ENCODE measurements at regions not wholly inside any gene's neighbourhood (a gene's known extent, or its start where the extent isn't known, plus 50 kb on each side); places are given as distances from the start of the nearest gene placed in this dataset.

DNA sequence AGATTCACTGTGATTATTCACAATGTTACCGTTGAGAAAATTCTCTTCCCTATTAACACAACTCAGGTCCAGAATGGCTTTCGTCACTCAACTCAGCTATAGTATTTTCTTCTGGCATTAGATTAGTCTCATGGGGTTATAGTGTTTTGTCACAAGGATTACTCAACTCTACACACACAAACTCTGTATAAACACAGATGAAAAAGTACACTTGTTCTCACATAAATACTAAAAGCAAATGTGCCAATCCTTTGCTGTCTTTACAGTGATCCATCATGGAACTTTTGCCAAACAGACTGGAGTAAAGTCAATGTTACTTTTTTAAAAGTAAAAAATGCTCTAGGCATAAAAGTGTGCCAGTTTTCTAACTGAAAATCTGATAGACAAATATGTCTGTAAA is 267.6 kb downstream of the RBM43 start:
- Mint-ChIP-seq H3K27ac (no peak overlapping the region), H3K27me3 (no peaks in the 10 kb centered on the region), H3K4me3 (no peak overlapping the region), H3K4me1 (no peaks in the 10 kb centered on the region), H3K36me3 (ENCODE audit: low read depth) (no peaks in the 10 kb centered on the region), H3K9me3 (peaks cover 3% of the 10 kb centered on the region)
- ChIA-PET POLR2A (no interaction called here), CTCF (no interaction called here)
- DNase-seq: no peak

DNA sequence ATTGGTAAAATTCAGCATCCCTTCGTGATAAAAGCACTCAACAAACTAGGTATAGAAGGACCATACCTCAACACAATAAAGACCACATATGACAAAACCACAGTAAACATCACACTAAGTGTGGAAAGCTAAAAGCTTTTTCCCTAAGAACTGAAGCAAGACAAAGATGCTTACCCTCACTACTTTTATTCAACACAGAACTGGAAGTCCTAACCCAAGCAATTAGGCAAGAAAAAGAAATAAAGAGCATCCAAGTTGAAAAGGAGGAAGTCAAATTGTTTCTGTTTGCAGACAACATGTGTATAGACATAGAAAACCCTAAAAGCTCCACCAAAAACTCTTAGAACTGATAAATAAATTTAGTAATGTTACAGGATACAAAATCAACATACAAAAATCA is 271.7 kb downstream of the RBM43 start:
- no peak overlapping the region for H3K4me3 Mint-ChIP-seq
- H3K36me3 Mint-ChIP-seq (ENCODE audit: low read depth): no peaks in the 10 kb centered on the region
- ChIA-PET CTCF (no interaction called here), POLR2A (no interaction called here)
- peaks cover 9% of the 10 kb centered on the region for H3K9me3 Mint-ChIP-seq
- H3K27ac Mint-ChIP-seq: no peak overlapping the region
- no peaks in the 10 kb centered on the region for H3K27me3 Mint-ChIP-seq
- no peaks in the 10 kb centered on the region for H3K4me1 Mint-ChIP-seq
- no peak for DNase-seq

DNA sequence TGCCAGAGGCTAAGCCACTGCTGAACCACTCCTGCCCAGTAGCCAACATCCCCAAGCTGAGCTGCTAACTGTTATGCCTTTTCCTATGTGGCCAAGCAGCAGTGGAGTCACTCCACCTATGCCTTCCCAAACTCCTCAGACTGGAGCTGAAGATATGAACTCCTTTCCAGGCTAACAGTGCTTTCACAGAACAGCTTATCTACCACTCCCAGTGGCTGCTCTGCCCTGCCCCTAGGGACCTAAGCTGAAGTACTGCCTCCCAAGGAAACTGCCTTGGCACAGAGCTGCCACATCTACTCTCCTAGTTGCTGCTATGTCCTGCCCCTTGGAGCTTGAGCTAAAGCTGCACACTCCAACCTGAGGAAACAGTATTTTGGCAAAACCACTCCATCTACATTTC is 275.9 kb downstream of the RBM43 start:
- no peak for DNase-seq
- Mint-ChIP-seq H3K4me1 (no peaks in the 10 kb centered on the region), H3K9me3 (peaks cover 6% of the 10 kb centered on the region), H3K4me3 (no peak overlapping the region), H3K27ac (no peak overlapping the region), H3K27me3 (peaks cover 3% of the 10 kb centered on the region), H3K36me3 (ENCODE audit: low read depth) (no peaks in the 10 kb centered on the region)
- POLR2A ChIA-PET: no interaction called here
- CTCF ChIA-PET: no interaction called here

DNA sequence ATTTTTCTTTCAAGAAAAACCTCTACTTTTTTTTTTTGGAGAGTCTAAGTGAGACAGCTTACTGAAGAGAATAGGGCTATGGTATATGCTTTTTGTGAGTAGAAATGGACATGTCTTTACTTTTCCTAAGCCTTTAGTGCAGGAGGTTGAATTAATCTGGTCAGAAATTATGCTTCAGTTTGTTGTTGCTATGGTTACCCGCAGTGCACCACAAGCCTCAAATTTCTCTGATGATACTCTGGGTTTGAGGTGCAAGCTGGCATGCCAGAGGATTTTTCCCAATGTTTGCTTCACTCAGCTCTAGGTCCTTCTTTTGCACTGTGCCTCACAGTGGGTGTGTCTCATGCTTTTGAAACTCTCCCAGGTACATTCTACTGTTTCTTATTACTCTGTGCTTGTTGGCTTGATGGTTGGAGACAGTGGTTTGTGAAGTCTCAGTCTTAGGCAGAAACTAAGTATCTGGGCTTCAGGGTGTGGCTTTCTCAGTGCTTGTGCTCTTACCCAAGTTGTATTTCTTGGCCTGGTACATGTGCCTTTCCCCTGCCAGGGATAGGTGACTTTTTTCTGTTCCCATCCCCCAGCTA is 278.3 kb downstream of the RBM43 start:
- ChIA-PET CTCF (no interaction called here), POLR2A (no interaction called here)

DNA sequence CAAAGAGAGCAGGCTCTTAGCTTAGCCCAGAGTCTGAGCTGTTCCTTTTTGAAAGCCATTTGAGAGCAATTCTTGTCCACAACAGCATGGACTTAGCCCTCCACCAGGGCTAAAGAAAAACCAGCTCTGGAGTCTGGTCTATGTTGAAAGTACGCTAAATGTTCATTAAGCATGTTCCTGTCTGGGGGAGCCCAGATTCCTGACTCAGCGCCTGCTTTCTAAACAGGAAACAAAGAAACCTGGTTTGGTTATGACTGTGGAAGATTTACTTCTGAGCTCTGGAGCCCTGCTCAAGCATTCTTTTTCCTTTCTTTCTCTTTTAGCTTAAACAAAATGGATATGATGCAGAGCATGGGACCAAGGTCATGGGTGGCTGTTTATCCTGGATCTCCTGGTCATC is 279.8 kb downstream of the RBM43 start:
- H3K4me3 Mint-ChIP-seq: no peak overlapping the region
- peaks cover under 1% of the 10 kb centered on the region for H3K9me3 Mint-ChIP-seq
- ChIA-PET CTCF (no interaction called here), POLR2A (no interaction called here)
- no peak overlapping the region for H3K27ac Mint-ChIP-seq
- no peak for DNase-seq
- no peaks in the 10 kb centered on the region for H3K36me3 Mint-ChIP-seq (ENCODE audit: low read depth)
- H3K27me3 Mint-ChIP-seq: peaks cover 3% of the 10 kb centered on the region
- no peaks in the 10 kb centered on the region for H3K4me1 Mint-ChIP-seq

More for the DNA sequence above, 278.3 kb downstream of the RBM43 start:
- no peaks in the 10 kb centered on the region for H3K36me3 Mint-ChIP-seq (ENCODE audit: low read depth)
- H3K27ac Mint-ChIP-seq: no peak overlapping the region
- no peak overlapping the region for H3K4me3 Mint-ChIP-seq
- no peak for DNase-seq
- peaks cover 3% of the 10 kb centered on the region for H3K27me3 Mint-ChIP-seq
- no peaks in the 10 kb centered on the region for H3K4me1 Mint-ChIP-seq
- peaks cover 6% of the 10 kb centered on the region for H3K9me3 Mint-ChIP-seq

DNA sequence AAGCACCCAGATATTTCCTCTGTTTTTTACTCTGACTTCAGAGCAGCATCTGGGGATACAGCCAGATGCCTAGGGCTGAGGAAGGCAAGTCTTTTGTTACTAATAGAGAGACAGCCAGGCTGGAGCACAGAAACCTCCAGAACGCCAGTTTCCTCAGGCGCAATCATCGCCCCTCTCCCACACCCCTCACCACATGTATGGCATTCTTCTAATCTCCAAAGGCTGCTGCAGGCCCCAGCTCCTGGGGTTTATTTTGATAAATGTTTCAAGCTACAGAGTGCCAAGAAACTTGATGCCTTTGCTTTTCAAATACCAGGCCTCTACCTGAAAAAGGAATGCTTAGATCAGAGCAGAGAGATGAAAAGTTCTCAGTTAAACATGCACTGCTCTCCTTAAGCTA is 283.6 kb downstream of the RBM43 start:
- Mint-ChIP-seq H3K36me3 (ENCODE audit: low read depth) (no peaks in the 10 kb centered on the region), H3K4me1 (no peaks in the 10 kb centered on the region), H3K4me3 (no peak overlapping the region), H3K27ac (no peak overlapping the region), H3K27me3 (peaks cover 3% of the 10 kb centered on the region), H3K9me3 (no peaks in the 10 kb centered on the region)
- CTCF ChIA-PET: no interaction called here
- DNase-seq: no peak
- POLR2A ChIA-PET: no interaction called here

DNA sequence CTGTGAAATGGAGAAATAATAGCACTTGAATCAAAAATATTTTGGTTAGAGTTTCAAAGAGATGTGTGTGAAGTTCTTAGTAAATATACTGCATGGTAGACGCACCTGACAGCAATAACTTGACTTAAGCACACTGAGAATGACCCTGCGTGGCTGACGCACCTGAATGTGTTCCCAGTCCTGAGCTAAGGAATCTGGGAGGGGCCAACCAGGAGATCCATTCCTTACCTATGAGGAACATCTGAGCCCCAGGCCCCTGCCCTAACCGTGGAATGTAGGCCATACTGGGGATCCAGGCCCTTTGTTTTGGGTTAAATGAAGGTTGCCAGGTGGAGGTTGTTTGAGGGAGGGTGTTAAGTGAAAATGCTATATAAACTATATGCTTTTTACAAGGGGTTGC is 284.4 kb downstream of the RBM43 start:
- Mint-ChIP-seq H3K9me3 (no peaks in the 10 kb centered on the region), H3K27me3 (peaks cover 3% of the 10 kb centered on the region), H3K4me3 (no peak overlapping the region), H3K36me3 (ENCODE audit: low read depth) (no peaks in the 10 kb centered on the region), H3K4me1 (no peaks in the 10 kb centered on the region), H3K27ac (no peak overlapping the region)
- DNase-seq: no peak
- CTCF ChIA-PET: no interaction called here
- POLR2A ChIA-PET: no interaction called here

DNA sequence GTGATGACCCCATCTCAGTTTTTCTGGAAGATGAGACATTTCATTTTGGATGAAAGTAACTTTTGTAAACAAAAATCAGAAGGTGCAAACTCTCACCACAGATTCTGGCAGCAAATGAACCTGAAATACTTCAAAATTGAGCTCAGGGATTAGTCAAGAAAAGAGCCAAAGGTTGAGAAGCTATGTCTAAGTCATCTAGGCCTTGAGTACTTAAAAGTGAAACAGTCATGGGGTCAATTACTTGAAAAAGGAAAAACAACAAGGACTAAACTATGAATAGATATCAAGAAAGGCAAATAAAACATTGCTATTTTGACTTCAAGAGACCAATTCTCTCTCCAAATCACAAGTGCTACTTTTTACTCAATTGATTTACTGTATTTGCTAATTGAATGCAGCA is 285.1 kb downstream of the RBM43 start:
- Mint-ChIP-seq H3K4me3 (no peak overlapping the region), H3K36me3 (ENCODE audit: low read depth) (no peaks in the 10 kb centered on the region), H3K27me3 (peaks cover 3% of the 10 kb centered on the region), H3K27ac (no peak overlapping the region), H3K9me3 (no peaks in the 10 kb centered on the region), H3K4me1 (no peaks in the 10 kb centered on the region)
- POLR2A ChIA-PET: no interaction called here
- CTCF ChIA-PET: no interaction called here
- no peak for DNase-seq

DNA sequence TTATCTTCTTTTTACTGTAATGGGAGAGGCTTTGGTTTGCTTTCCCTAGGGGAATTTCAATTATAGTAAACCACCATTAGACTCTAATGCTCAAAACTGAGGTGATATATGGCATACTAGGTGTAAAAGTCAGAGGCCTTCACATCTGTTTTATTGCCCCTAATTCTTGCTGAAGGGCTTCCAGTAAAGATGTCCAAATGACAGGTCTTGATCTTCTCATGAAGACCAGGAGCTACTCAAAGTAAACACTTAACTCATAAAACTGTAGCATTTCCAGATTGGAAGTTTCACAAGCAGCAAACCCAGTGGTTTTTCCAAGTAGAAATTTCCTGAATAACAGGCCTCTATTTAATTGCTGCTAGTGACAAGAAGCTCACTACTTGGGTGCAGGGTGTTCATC is 286.8 kb downstream of the RBM43 start:
- ChIA-PET POLR2A (no interaction called here), CTCF (interaction anchor here (0.6 kb wide), 1 partner anchor 1044 kb away, joined by 3 read pairs; no protein-coding TSS in a partner anchor)
- Mint-ChIP-seq H3K4me1 (no peaks in the 10 kb centered on the region), H3K36me3 (ENCODE audit: low read depth) (no peaks in the 10 kb centered on the region), H3K9me3 (no peaks in the 10 kb centered on the region), H3K27me3 (peaks cover 2% of the 10 kb centered on the region), H3K27ac (no peak overlapping the region), H3K4me3 (no peak overlapping the region)
- DNase-seq: no peak

DNA sequence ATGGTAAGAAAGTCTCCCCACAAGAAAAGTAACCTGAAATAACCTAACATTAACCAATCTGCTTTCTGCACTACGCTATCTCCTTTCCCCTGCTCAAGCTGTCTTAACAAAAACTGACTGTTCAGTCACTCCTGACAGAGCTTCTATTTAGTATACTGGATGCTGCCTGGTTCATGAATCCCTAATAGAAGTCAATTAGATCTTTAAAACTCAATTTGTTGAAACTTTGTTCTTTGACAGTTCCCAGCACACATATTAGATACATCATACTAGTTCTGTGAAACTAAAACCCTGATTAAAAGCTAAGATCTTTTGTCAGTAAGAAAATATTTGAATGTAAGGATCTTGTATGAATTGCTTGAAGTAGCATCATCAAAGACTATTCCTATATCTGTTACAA is 287.4 kb downstream of the RBM43 start:
- peaks cover 2% of the 10 kb centered on the region for H3K27me3 Mint-ChIP-seq
- DNase-seq: no peak

DNA sequence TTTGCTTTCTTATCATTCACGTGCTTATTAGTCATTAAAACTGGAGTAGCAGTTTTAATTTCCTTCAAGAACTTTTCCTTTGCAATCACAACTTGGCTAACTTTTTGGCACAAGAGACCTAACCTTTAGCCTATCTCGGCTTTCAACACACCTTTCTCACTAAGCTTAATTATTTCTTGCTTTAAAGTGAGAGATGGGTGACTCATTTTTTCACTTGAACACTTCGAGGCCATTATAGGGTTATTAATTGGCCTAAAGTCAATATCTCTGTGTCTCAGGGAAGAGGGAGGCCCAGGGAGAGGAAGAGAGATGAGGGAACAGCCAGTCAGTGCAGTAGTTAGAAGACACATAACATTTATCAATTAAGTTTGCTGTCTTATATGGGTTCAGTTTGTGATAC is 289.8 kb downstream of the RBM43 start:
- POLR2A ChIA-PET: no interaction called here
- DNase-seq: no peak
- CTCF ChIA-PET: interaction anchor here (0.6 kb wide), 1 partner anchor 719 kb away, joined by 3 read pairs; no protein-coding TSS in a partner anchor
- no peak overlapping the region for H3K27ac Mint-ChIP-seq
- no peaks in the 10 kb centered on the region for H3K36me3 Mint-ChIP-seq (ENCODE audit: low read depth)
- H3K9me3 Mint-ChIP-seq: no peaks in the 10 kb centered on the region
- H3K27me3 Mint-ChIP-seq: peaks cover 2% of the 10 kb centered on the region
- no peaks in the 10 kb centered on the region for H3K4me1 Mint-ChIP-seq
- no peak overlapping the region for H3K4me3 Mint-ChIP-seq

More for the DNA sequence above, 287.4 kb downstream of the RBM43 start:
- Mint-ChIP-seq H3K36me3 (ENCODE audit: low read depth) (no peaks in the 10 kb centered on the region), H3K4me3 (no peak overlapping the region), H3K4me1 (no peaks in the 10 kb centered on the region), H3K27ac (no peak overlapping the region), H3K9me3 (no peaks in the 10 kb centered on the region)
- ChIA-PET CTCF (interaction anchor here (0.6 kb wide), 1 partner anchor 1045 kb away, joined by 3 read pairs; no protein-coding TSS in a partner anchor), POLR2A (no interaction called here)

DNA sequence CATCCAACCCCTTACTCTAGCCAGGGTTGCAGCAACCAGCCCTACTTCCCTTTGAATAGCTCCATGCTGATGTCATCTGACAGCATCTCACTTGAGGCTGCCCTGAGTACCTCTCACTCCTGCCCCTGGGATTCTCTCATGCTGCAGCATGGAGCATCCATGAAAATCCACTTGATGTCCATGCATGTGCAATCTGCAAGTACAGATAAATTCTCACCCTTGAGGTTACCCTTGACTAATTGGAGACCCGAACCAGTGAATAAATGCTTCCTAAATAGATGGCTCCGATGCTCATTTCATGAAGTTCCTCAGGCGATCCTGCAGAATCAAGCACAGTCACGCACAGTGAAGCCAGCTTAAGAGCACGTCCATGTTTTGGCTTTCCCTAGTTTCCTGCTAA is 298.3 kb downstream of the RBM43 start:
- Mint-ChIP-seq H3K27ac (no peak overlapping the region), H3K27me3 (no peaks in the 10 kb centered on the region), H3K36me3 (ENCODE audit: low read depth) (no peaks in the 10 kb centered on the region), H3K4me3 (no peak overlapping the region), H3K9me3 (peaks cover 2% of the 10 kb centered on the region), H3K4me1 (no peaks in the 10 kb centered on the region)
- no peak for DNase-seq
- ChIA-PET CTCF (no interaction called here), POLR2A (no interaction called here)

DNA sequence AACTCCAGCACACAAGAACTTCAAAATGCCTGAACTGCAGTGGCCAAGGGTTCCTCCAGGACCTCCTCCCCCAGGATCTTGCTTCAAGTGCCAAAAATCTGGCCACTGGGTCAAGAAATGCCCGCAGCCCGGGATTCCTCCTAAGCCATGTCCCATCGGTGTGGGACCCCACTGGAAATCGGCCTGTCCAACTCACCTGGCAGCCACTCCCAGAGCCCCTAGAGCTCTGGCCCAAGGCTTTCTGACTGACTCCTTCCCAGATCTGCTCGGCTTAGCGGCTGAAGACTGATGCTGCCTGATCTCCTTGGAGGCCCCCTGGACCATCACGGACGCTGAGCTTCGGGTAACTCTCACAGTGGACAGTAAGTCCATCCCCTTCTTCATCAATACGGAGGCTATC is 306.4 kb downstream of the RBM43 start:
- Mint-ChIP-seq H3K36me3 (ENCODE audit: low read depth) (no peaks in the 10 kb centered on the region), H3K27ac (no peak overlapping the region), H3K9me3 (peaks cover 2% of the 10 kb centered on the region), H3K27me3 (no peaks in the 10 kb centered on the region), H3K4me3 (no peak overlapping the region), H3K4me1 (no peaks in the 10 kb centered on the region)
- POLR2A ChIA-PET: no interaction called here
- CTCF ChIA-PET: no interaction called here
- DNase-seq: no peak

DNA sequence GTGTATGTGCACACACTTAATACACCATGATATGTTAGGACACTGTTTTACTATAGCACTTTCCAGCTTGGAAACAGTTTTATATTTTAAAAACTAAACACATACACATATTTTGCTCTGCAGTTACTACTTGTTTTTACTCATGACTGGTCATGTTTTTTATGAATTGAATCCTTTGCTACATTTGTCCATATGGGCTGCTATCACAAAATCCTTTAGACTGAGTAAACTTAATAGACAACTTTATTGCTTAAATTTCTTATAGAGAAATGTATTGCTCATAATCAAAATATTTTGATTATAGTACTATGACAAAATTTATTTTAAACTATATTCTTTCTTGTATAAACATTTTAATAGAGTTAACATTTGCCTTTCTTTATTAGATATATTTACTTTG is 314.8 kb downstream of the RBM43 start:
- Mint-ChIP-seq H3K36me3 (ENCODE audit: low read depth) (no peaks in the 10 kb centered on the region), H3K4me3 (no peak overlapping the region)

More for the DNA sequence above, 314.8 kb downstream of the RBM43 start:
- CTCF ChIA-PET: no interaction called here
- Mint-ChIP-seq H3K4me1 (no peaks in the 10 kb centered on the region), H3K9me3 (no peaks in the 10 kb centered on the region), H3K27ac (no peak overlapping the region), H3K27me3 (no peaks in the 10 kb centered on the region)
- no peak for DNase-seq
- POLR2A ChIA-PET: no interaction called here

All from activated CD4-positive, alpha-beta T cell treated with anti-CD3 and anti-CD28 coated beads, Interleukin-2, amount 10 ng/mL, durations not matched to agents 7 days and 5 days (primary cell).